ENCODE measurements at regions not wholly inside any gene's neighbourhood (a gene's known extent, or its start where the extent isn't known, plus 50 kb on each side); places are given as distances from the start of the nearest gene placed in this dataset.

- Histone ChIP-seq H4K8ac (ENCODE audit: low read depth in 2 of 2, low read length in 2 of 2) (no peak overlapping the region), H2BK5ac (ENCODE audit: low read depth, low read length, poor library complexity, severe bottlenecking) (no peak overlapping the region), H3K27ac (ENCODE audit: insufficient read depth, low read length) (no peak overlapping the region), H3K4ac (ENCODE audit: low read depth, low read length) (no peak overlapping the region), H3K4me1 (ENCODE audit: control insufficient read depth, insufficient read depth, low read length) (no peaks in the 10 kb centered on the region), H3K9me1 (ENCODE audit: insufficient read depth, low read length) (no peaks in the 10 kb centered on the region), H3K9ac (ENCODE audit: low read depth, low read length) (no peak overlapping the region), H3K18ac (ENCODE audit: low read depth, low read length) (no peak overlapping the region), H2AK9ac (replicated peaks; ENCODE audit: low read depth, low read length, poor library complexity) (no peak overlapping the region), H3K4me3 (ENCODE audit: insufficient read depth, low read depth, low read length) (no peak overlapping the region), H4K91ac (ENCODE audit: insufficient read depth, low read depth, low read length) (no peak overlapping the region), H2BK15ac (ENCODE audit: low read depth, low read length) (no peak overlapping the region), H3K23ac (ENCODE audit: low read depth, low read length) (no peak overlapping the region), H3K79me1 (ENCODE audit: low read depth in 1 of 2, low read length in 2 of 2) (no peaks in the 10 kb centered on the region), H3K14ac (replicated peaks; ENCODE audit: low read depth, low read length) (no peak overlapping the region), H3K36me3 (ENCODE audit: control insufficient read depth, insufficient read depth, low read length) (no peaks in the 10 kb centered on the region), H4K5ac (ENCODE audit: low read depth, low read length) (no peak overlapping the region), H3K27me3 (ENCODE audit: control insufficient read depth, insufficient read depth, low read length) (peaks cover 6% of the 10 kb centered on the region; the same call in 1 of the 2 replicates), H2AFZ (replicated peaks; ENCODE audit: low read length, poor library complexity) (no peak overlapping the region), H4K20me1 (ENCODE audit: insufficient read depth, low read length) (no peaks in the 10 kb centered on the region), H2BK120ac (ENCODE audit: low read depth, low read length) (no peak overlapping the region), H3K4me2 (ENCODE audit: low read depth, low read length) (no peak overlapping the region), H2BK20ac (ENCODE audit: low read depth, low read length) (no peak overlapping the region), H3K9me3 (ENCODE audit: control insufficient read depth, insufficient read depth, low read length) (no peaks in the 10 kb centered on the region), H3K56ac (ENCODE audit: extremely low read depth, insufficient read depth, low read length) (no peak overlapping the region), H2AK5ac (ENCODE audit: low read depth, low read length) (no peak overlapping the region)
- POLR2A ChIA-PET (ENCODE audit: unreplicated experiment): no interaction called here
- in situ Hi-C loops (cut with MboI; ENCODE audit: low sequenced_read_pairs) (loop anchor here (10.0 to 25.0 kb wide), 3 partner anchors 211 to 838 kb away; no protein-coding TSS in a partner anchor), dilution Hi-C loops (cut with HindIII; ENCODE audit: low sequenced_read_pairs, unreplicated experiment) (no loop called here), intact Hi-C loops (cut with micrococcal nuclease) (no loop called here)
- TF ChIP-seq CEBPB (IDR thresholded peaks at IDR 0.05; ENCODE audit: low read depth, low read length): no peak
- TF ChIP-seq POLR2A (IDR thresholded peaks at IDR 0.05; ENCODE audit: low read depth, low read length): no peak
- TF ChIP-seq MAZ (IDR thresholded peaks at IDR 0.05; ENCODE audit: borderline replicate concordance, low read depth, low read length): no peak
- no peak for TF ChIP-seq RCOR1 (IDR thresholded peaks at IDR 0.05; ENCODE audit: insufficient replicate concordance, low read length)
- TF ChIP-seq USF2 (IDR thresholded peaks at IDR 0.05; ENCODE audit: low read depth, low read length): no peak
- no peak for TF ChIP-seq BHLHE40 (IDR thresholded peaks at IDR 0.05; ENCODE audit: low read depth, low read length)
- TF ChIP-seq SMC3 (IDR thresholded peaks at IDR 0.05; ENCODE audit: low read depth, low read length): no peak
- no peak for TF ChIP-seq CHD1 (IDR thresholded peaks at IDR 0.05; ENCODE audit: low read depth, low read length)
- TF ChIP-seq NFE2L2 (IDR thresholded peaks at IDR 0.05; ENCODE audit: low read depth, low read length): no peak
- no peak for TF ChIP-seq FOS (IDR thresholded peaks at IDR 0.05; ENCODE audit: low read depth, low read length)
- no peak for TF ChIP-seq MAFK (IDR thresholded peaks at IDR 0.05; ENCODE audit: low read depth, low read length)
- no peak for TF ChIP-seq CTCF (conservative IDR thresholded peaks at IDR 0.05; ENCODE audit: low read depth, low read length)
- TF ChIP-seq RFX5 (IDR thresholded peaks at IDR 0.05; ENCODE audit: low read depth, low read length): no peak
- no peak for TF ChIP-seq RAD21 (IDR thresholded peaks at IDR 0.05; ENCODE audit: low read length)
- DNase-seq (no peak), ATAC-seq (ENCODE audit: low read depth) (no peak)
- CTCF ChIA-PET: interaction anchor here (0.6 to 1.4 kb wide), 4 partner anchors 11 to 696 kb away, joined by 3 to 4 read pairs (median 3); no protein-coding TSS in a partner anchor
- WGBS, 2 experiments (ENCODE audit: extremely low coverage in 2 of 2, insufficient read length in 1 of 2): no CpG with 5 or more reads among the region's 3 CpGs
- no TSS peak for BruUV-seq (replicated peaks)
Measured at GRCh38 chr4:181525634-181526033, 717.6 kb upstream of the TENM3 start.

All from IMR-90 (cell line).